ENCODE measurements at regions not wholly inside any gene's neighbourhood (a gene's known extent, or its start where the extent isn't known, plus 50 kb on each side); places are given as distances from the start of the nearest gene placed in this dataset.

GRCh38 chr13:48761256-48761655, 107.5 kb downstream of the CYSLTR2 start:
- TF ChIP-seq, protein P1, sequence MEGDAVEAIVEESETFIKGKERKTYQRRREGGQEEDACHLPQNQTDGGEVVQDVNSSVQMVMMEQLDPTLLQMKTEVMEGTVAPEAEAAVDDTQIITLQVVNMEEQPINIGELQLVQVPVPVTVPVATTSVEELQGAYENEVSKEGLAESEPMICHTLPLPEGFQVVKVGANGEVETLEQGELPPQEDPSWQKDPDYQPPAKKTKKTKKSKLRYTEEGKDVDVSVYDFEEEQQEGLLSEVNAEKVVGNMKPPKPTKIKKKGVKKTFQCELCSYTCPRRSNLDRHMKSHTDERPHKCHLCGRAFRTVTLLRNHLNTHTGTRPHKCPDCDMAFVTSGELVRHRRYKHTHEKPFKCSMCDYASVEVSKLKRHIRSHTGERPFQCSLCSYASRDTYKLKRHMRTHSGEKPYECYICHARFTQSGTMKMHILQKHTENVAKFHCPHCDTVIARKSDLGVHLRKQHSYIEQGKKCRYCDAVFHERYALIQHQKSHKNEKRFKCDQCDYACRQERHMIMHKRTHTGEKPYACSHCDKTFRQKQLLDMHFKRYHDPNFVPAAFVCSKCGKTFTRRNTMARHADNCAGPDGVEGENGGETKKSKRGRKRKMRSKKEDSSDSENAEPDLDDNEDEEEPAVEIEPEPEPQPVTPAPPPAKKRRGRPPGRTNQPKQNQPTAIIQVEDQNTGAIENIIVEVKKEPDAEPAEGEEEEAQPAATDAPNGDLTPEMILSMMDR (IDR thresholded peaks at IDR 0.05) = no peak
- TF ChIP-seq POLR2AphosphoS5 (IDR thresholded peaks at IDR 0.05) = no peak
- no peak for TF ChIP-seq POLR2A (IDR thresholded peaks at IDR 0.05)
- Histone ChIP-seq H3K27me3 (no peaks in the 10 kb centered on the region), H3K27ac (no peak overlapping the region), H3K4me3 (no peak overlapping the region), H3K4me1 (no peaks in the 10 kb centered on the region), H3K9me3 (peaks cover 5 to 9% of the 10 kb centered on the region in 2 donors), H3K36me3 (no peaks in the 10 kb centered on the region)
- intact Hi-C loops (cut with DNase I; ENCODE audit: low total_unique reads) = no loop called here
- no peak for DNase-seq (ENCODE audit: low spot score in 2 of 2)

DNA sequence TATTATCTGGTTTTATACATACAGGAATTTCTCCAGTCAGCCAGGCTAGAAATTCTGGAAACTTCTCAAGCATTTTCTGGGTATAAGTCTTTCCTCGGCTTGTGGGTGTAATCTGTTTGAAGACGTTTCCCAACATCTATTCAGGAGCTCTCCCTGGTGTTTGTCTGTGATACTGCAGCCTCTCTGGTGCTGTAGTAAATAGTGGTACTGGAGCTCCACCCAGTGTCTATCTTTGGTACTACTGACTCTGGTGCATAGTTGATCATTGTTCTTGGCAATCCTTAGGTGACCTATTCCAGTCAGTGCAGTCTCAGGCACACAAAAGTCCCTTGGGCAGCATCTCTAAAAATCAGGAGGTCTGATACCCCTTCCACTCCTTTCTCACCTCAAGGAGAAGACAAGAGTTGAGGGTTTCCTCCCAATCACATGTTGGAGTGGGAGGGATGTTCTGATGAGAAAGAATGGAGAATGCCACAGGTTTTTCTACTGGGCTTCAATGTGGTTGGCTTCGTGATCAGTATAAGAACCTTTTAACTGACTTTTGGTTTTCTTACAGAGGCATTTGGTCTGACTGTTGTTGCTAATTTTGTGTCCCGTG, 115.5 kb downstream of the CYSLTR2 start:
- H3K9me3 ChIP-seq = peaks cover 5 to 8% of the 10 kb centered on the region in 2 donors
- no peak overlapping the region for H3K27ac ChIP-seq
- TF ChIP-seq, protein P1 (IDR thresholded peaks at IDR 0.05) = peak; percentile 99 to 100 (median 99)
- TF ChIP-seq POLR2A (IDR thresholded peaks at IDR 0.05) (no peak), POLR2AphosphoS5 (IDR thresholded peaks at IDR 0.05) (peak in 1 of 3 donors; percentile 24)
- no peaks in the 10 kb centered on the region for H3K4me1 ChIP-seq
- no peaks in the 10 kb centered on the region for H3K36me3 ChIP-seq
- peak; percentile 62 to 78 for DNase-seq (ENCODE audit: low spot score in 2 of 2)
- H3K27me3 ChIP-seq = no peaks in the 10 kb centered on the region
- intact Hi-C loops (cut with DNase I; ENCODE audit: low total_unique reads) = no loop called here
- no peak overlapping the region for H3K4me3 ChIP-seq

- intact Hi-C loops (cut with DNase I; ENCODE audit: low total_unique reads) = no loop called here
- Histone ChIP-seq H3K27ac (no peak overlapping the region), H3K4me3 (no peak overlapping the region), H3K36me3 (no peaks in the 10 kb centered on the region), H3K9me3 (no peaks in the 10 kb centered on the region), H3K27me3 (no peaks in the 10 kb centered on the region), H3K4me1 (no peaks in the 10 kb centered on the region)
- DNase-seq (ENCODE audit: low spot score in 2 of 2) = no peak
- TF ChIP-seq, protein P1 (IDR thresholded peaks at IDR 0.05) = no peak
- TF ChIP-seq POLR2AphosphoS5 (IDR thresholded peaks at IDR 0.05) (no peak), POLR2A (IDR thresholded peaks at IDR 0.05) (no peak)
Measured at GRCh38 chr13:48770372-48770771, 116.6 kb downstream of the CYSLTR2 start.

- no peaks in the 10 kb centered on the region for H3K36me3 ChIP-seq
- TF ChIP-seq, protein P1 (IDR thresholded peaks at IDR 0.05) = no peak
- TF ChIP-seq POLR2A (IDR thresholded peaks at IDR 0.05) = no peak
- no peak for TF ChIP-seq POLR2AphosphoS5 (IDR thresholded peaks at IDR 0.05)
Measured at GRCh38 chr13:48772908-48773307, 119.2 kb downstream of the CYSLTR2 start.

GRCh38 chr13:48773531-48774275, 120.0 kb downstream of the CYSLTR2 start:
- Histone ChIP-seq H3K9me3 (no peaks in the 10 kb centered on the region), H3K27me3 (no peaks in the 10 kb centered on the region), H3K36me3 (no peaks in the 10 kb centered on the region), H3K4me1 (no peaks in the 10 kb centered on the region), H3K27ac (no peak overlapping the region), H3K4me3 (no peak overlapping the region)
- TF ChIP-seq, protein P1 (IDR thresholded peaks at IDR 0.05) = no peak
- TF ChIP-seq POLR2A (IDR thresholded peaks at IDR 0.05) = no peak
- no peak for TF ChIP-seq POLR2AphosphoS5 (IDR thresholded peaks at IDR 0.05)
- no peak for DNase-seq (ENCODE audit: low spot score in 2 of 2)
- intact Hi-C loops (cut with DNase I; ENCODE audit: low total_unique reads) = no loop called here

More at GRCh38 chr13:48772908-48773307, 119.2 kb downstream of the CYSLTR2 start:
- no peaks in the 10 kb centered on the region for H3K27me3 ChIP-seq
- no peak overlapping the region for H3K4me3 ChIP-seq
- H3K9me3 ChIP-seq = no peaks in the 10 kb centered on the region
- H3K4me1 ChIP-seq = no peaks in the 10 kb centered on the region
- no peak overlapping the region for H3K27ac ChIP-seq
- intact Hi-C loops (cut with DNase I; ENCODE audit: low total_unique reads) = no loop called here
- no peak for DNase-seq (ENCODE audit: low spot score in 2 of 2)
